ENCODE measurements at regions not wholly inside any gene's neighbourhood (a gene's known extent, or its start where the extent isn't known, plus 50 kb on each side); places are given as distances from the start of the nearest gene placed in this dataset.

GRCh38 chr2:133976659-133977058 lies 277.2 kb upstream of the MGAT5 start:
- H3K4me3 ChIP-seq (ENCODE audit: low read length): no peak overlapping the region
- DNase-seq (ENCODE audit: low read depth): no peak
- TF ChIP-seq, protein P1, sequence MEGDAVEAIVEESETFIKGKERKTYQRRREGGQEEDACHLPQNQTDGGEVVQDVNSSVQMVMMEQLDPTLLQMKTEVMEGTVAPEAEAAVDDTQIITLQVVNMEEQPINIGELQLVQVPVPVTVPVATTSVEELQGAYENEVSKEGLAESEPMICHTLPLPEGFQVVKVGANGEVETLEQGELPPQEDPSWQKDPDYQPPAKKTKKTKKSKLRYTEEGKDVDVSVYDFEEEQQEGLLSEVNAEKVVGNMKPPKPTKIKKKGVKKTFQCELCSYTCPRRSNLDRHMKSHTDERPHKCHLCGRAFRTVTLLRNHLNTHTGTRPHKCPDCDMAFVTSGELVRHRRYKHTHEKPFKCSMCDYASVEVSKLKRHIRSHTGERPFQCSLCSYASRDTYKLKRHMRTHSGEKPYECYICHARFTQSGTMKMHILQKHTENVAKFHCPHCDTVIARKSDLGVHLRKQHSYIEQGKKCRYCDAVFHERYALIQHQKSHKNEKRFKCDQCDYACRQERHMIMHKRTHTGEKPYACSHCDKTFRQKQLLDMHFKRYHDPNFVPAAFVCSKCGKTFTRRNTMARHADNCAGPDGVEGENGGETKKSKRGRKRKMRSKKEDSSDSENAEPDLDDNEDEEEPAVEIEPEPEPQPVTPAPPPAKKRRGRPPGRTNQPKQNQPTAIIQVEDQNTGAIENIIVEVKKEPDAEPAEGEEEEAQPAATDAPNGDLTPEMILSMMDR (IDR thresholded peaks at IDR 0.05; ENCODE audit: insufficient read depth, low read depth, low read length, missing control alignments): no peak

DNA sequence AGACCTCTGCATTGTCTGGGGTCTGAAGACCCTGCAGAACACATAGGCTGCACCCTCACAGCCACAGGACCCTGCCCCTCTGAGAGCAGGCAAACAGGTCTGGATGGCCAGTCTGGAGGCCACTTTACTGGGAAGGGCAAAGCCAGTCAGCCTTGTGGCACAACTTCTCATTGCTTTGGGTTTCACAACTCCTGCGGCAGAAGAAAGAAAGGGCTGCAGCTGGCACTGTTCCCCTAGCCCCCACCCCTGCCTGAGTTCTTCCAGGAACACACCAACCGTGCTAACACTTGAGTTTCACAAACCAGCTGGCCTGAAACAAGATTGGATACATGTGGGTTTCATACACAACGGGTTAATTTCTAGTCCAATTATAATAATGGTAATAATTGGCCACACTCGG lies 276.5 kb upstream of the MGAT5 start:
- TF ChIP-seq, protein P1 (IDR thresholded peaks at IDR 0.05; ENCODE audit: insufficient read depth, low read depth, low read length, missing control alignments): no peak

GRCh38 chr2:133982256-133982655 lies 271.6 kb upstream of the MGAT5 start:
- no peak overlapping the region for H3K4me3 ChIP-seq (ENCODE audit: low read length)
- TF ChIP-seq, protein P1 (IDR thresholded peaks at IDR 0.05; ENCODE audit: insufficient read depth, low read depth, low read length, missing control alignments): no peak
- DNase-seq (ENCODE audit: low read depth): no peak

More for the DNA sequence above, 276.5 kb upstream of the MGAT5 start:
- H3K4me3 ChIP-seq (ENCODE audit: low read length): no peak overlapping the region
- DNase-seq (ENCODE audit: low read depth): no peak

DNA sequence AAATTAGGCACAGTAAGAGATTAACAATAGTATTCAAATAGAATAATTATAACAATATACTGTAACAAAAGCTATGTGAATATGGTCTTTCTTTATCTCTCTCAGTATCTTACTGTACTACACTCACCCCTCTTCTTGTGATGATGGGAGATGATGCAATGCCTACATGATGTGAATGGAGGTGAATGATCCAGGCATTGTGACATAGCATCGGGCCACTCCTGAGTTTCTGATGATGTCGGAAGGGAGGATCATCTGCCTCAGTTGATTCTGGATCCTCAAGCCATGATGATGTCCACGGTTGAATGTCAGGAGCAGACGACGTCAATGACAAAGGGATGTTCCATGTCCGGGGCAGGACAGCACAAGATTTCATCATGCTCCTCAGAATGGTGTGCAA lies 268.3 kb upstream of the MGAT5 start:
- no peak for DNase-seq (ENCODE audit: low read depth)
- H3K4me3 ChIP-seq (ENCODE audit: low read length): no peak overlapping the region
- TF ChIP-seq, protein P1 (IDR thresholded peaks at IDR 0.05; ENCODE audit: insufficient read depth, low read depth, low read length, missing control alignments): no peak

DNA sequence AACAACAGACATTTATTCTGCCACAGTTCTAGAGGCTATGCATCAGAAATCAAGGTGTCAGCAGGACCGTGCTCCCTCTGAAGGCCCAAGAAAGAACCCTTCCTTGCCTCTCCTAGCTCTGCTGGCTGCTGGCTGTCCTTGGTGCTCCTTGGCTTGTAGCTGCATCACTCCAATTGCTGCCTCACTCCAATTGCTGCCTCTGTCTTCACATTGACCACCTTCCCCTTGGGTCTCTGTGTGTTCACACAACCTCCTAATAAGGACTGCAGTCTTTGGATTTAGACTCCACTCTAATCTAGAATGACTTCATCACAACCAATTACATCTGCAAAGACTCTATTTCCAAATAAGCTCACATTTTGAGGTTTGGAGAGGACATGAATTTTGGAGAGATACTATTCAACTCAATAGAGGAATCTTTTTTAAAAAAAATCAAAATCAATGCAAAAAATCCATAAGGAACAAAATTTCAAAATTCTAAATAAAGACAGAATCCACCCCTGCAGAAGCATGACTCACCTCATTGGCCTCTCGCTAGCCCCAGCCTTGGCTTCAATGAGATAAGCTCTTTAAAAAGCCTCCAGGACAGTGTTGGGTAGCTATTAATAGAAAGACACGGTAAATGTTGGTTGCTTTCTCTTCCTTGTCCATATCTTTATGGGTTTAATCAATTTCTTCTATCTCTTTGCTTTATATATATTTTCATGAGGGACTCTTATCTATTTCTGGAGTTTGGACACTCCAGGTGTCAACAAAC lies 267.6 kb upstream of the MGAT5 start:
- H3K4me3 ChIP-seq (ENCODE audit: low read length): no peak overlapping the region
- TF ChIP-seq, protein P1 (IDR thresholded peaks at IDR 0.05; ENCODE audit: insufficient read depth, low read depth, low read length, missing control alignments): no peak
- DNase-seq (ENCODE audit: low read depth): peak; percentile 14

- no peak overlapping the region for H3K4me3 ChIP-seq (ENCODE audit: low read length)
- DNase-seq (ENCODE audit: low read depth): peak; percentile 8
- TF ChIP-seq, protein P1 (IDR thresholded peaks at IDR 0.05; ENCODE audit: insufficient read depth, low read depth, low read length, missing control alignments): no peak
Measured at GRCh38 chr2:133986881-133987795, 266.7 kb upstream of the MGAT5 start.

Measured in epithelial cell of esophagus (primary cell).